GM19035 (cell line): ENCODE measurements at regions not wholly inside any gene's neighbourhood (a gene's known extent, or its start where the extent isn't known, plus 50 kb on each side); places are given as distances from the start of the nearest gene placed in this dataset.

ENCODE experiments used
- ATAC-seq: cut with Tn5 transposase; IDR thresholded peaks from one replicate; pipeline ENCODE4 v1.9.1; 2021; ENCODE audit not compliant: unreplicated experiment

- no peak for ATAC-seq
These were observed 1157.5 kb upstream of the ZEB2 start for GRCh38 chr2:145677371-145677770.

- no peak for ATAC-seq
These were observed 1154.8 kb upstream of the ZEB2 start for GRCh38 chr2:145674705-145675104.

- ATAC-seq: no peak
These were observed 1149.4 kb upstream of the ZEB2 start for GRCh38 chr2:145669301-145669700.

- no peak for ATAC-seq
These were observed 1146.6 kb upstream of the ZEB2 start for GRCh38 chr2:145666552-145666951.

- ATAC-seq: no peak
These were observed 1137.3 kb upstream of the ZEB2 start for GRCh38 chr2:145657265-145657664.

- ATAC-seq: no peak
These were observed 1135.3 kb upstream of the ZEB2 start for GRCh38 chr2:145655165-145655765.

- no peak for ATAC-seq
These were observed 1134.8 kb upstream of the ZEB2 start for GRCh38 chr2:145654746-145655145.

- no peak for ATAC-seq
These were observed 1134.2 kb upstream of the ZEB2 start for GRCh38 chr2:145654156-145654555.

- ATAC-seq: no peak
These were observed 1133.6 kb upstream of the ZEB2 start for GRCh38 chr2:145653553-145653952.

- ATAC-seq: no peak
These were observed 1132.9 kb upstream of the ZEB2 start for GRCh38 chr2:145652571-145653545.

- ATAC-seq: no peak
These were observed 1132.1 kb upstream of the ZEB2 start for GRCh38 chr2:145652036-145652435.

GRCh38 chr2:145650226-145650625 is 1130.3 kb upstream of the ZEB2 start:
- no peak for ATAC-seq

GRCh38 chr2:145649061-145649460 is 1129.1 kb upstream of the ZEB2 start:
- no peak for ATAC-seq

- ATAC-seq: peak; percentile 97
These were observed 1124.9 kb upstream of the ZEB2 start for GRCh38 chr2:145644820-145645302.

- no peak for ATAC-seq
These were observed 1118.8 kb upstream of the ZEB2 start for GRCh38 chr2:145638675-145639074.

- ATAC-seq: no peak
These were observed 1115.9 kb upstream of the ZEB2 start for GRCh38 chr2:145635706-145636427.

- no peak for ATAC-seq
These were observed 1111.6 kb upstream of the ZEB2 start for GRCh38 chr2:145631561-145631960.

GRCh38 chr2:145626301-145626700 is 1106.4 kb upstream of the ZEB2 start:
- ATAC-seq: no peak

GRCh38 chr2:145625111-145625510 is 1105.2 kb upstream of the ZEB2 start:
- ATAC-seq: no peak

- no peak for ATAC-seq
These were observed 1103.2 kb upstream of the ZEB2 start for GRCh38 chr2:145623136-145623535.

GRCh38 chr2:145622285-145622684 is 1102.4 kb upstream of the ZEB2 start:
- ATAC-seq: no peak
